ENCODE measurements at regions not wholly inside any gene's neighbourhood (a gene's known extent, or its start where the extent isn't known, plus 50 kb on each side); places are given as distances from the start of the nearest gene placed in this dataset.

DNA sequence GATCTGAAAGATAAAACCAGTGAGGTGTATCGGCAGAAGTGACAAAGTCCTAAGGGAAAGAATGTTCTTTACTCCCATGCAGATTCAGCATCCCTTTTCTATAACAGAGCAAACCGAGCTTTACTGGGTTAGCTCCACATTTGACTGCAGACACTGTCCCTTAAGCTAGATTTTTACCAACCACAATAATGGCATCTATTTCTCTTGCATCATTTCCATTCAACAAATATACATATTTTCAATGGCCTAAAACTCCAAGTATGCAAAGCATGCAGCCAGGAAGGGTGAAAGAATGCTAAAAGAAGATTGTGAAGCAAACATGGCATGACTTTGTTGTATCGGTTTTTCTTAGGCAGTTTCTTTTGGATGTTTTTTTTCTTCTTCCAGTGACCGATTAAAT lies 255.4 kb downstream of the OGFRL1 start:
- TF ChIP-seq EZH2phosphoT487 (IDR thresholded peaks at IDR 0.05; ENCODE audit: low read depth) (no peak), CTCF (IDR thresholded peaks at IDR 0.05; ENCODE audit: low read depth, low read length) (no peak)
